SU-DHL-6 (cell line): ENCODE measurements at regions not wholly inside any gene's neighbourhood (a gene's known extent, or its start where the extent isn't known, plus 50 kb on each side); places are given as distances from the start of the nearest gene placed in this dataset.

ENCODE experiments used
- H2AFZ ChIP-seq: fragments of 200-600 bp; sonication (generic); 2 replicates; pipeline ENCODE4 v1.6.1; 2014; ENCODE audit warnings: low read depth, mild to moderate bottlenecking, moderate library complexity, mixed read lengths, antibody characterized with exemption, low read length; ENCODE audit not compliant: severe bottlenecking
- H3F3A ChIP-seq: fragments of 200-600 bp; shearing (Covaris generic); 2 replicates; pipeline ENCODE4 v1.6.0; 2016; ENCODE audit warnings: antibody characterized with exemption, mild to moderate bottlenecking; ENCODE audit not compliant: insufficient read depth
- H3K27ac ChIP-seq: fragments of 200-600 bp; sonication (generic); 2 replicates; pipeline ENCODE4 v1.5.1; 2016; ENCODE audit warnings: low read depth, mild to moderate bottlenecking, low read length, moderate library complexity, mixed read lengths
- H3K27me3 ChIP-seq: fragments of 200-600 bp; sonication (generic), shearing (Covaris generic); 2 replicates; pipeline ENCODE4 v1.6.0; 2014; ENCODE audit warnings: mild to moderate bottlenecking, low read length
- H3K36me3 ChIP-seq: fragments of 200-600 bp; sonication (generic); 2 replicates; pipeline ENCODE4 v1.6.1; 2014; ENCODE audit warnings: mild to moderate bottlenecking, low read length, mixed read lengths
- H3K4me2 ChIP-seq: fragments of 300-600, 200-600 bp; shearing (Covaris generic), sonication (generic); 2 replicates; pipeline ENCODE4 v1.6.0; 2014; ENCODE audit warnings: low read length, low read depth, mild to moderate bottlenecking; ENCODE audit not compliant: poor library complexity, severe bottlenecking
- H3K4me3 ChIP-seq: fragments of 200-600 bp; sonication (generic); 2 replicates; pipeline ENCODE4 v1.5.1; 2014; ENCODE audit warnings: antibody characterized with exemption, low read length, mild to moderate bottlenecking, mixed read lengths; ENCODE audit not compliant: insufficient read depth, poor library complexity, severe bottlenecking
- H3K79me2 ChIP-seq: fragments of 200-600 bp; sonication (generic); 2 replicates; pipeline ENCODE4 v1.6.1; 2014; ENCODE audit warnings: mild to moderate bottlenecking, low read length, moderate library complexity; ENCODE audit not compliant: insufficient read depth
- H3K9ac ChIP-seq: fragments of 200-600 bp; sonication (generic); 2 replicates; pipeline ENCODE4 v1.7.0; 2014; ENCODE audit warnings: mild to moderate bottlenecking, low read length
- H3K9me2 ChIP-seq: fragments of 200-600 bp; sonication (generic); replicated peaks from 2 replicates; pipeline ENCODE4 v1.6.1; 2014; ENCODE audit warnings: low read length; ENCODE audit not compliant: insufficient read depth
- H3K9me3 ChIP-seq: fragments of 200-600 bp; sonication (generic); 2 replicates; pipeline ENCODE4 v1.6.1; 2014; ENCODE audit warnings: low read length, mixed read lengths; ENCODE audit not compliant: insufficient read depth
- H4K20me1 ChIP-seq: fragments of 200-600 bp; sonication (generic); 2 replicates; pipeline ENCODE4 v1.6.1; 2014; ENCODE audit warnings: low read depth, mild to moderate bottlenecking, antibody characterized with exemption, low read length, moderate library complexity, mixed read lengths
- CTCF ChIP-seq: fragments of 200-600 bp; sonication (generic); IDR thresholded peaks from one replicate; pipeline ENCODE4 v1.5.1; 2017; ENCODE audit warnings: antibody characterized with exemption, mild to moderate bottlenecking, low read length, moderate library complexity; ENCODE audit not compliant: insufficient read depth, poor library complexity, severe bottlenecking
- EZH2phosphoT487 ChIP-seq: fragments of 200-600 bp; sonication (generic), shearing (Covaris generic); conservative IDR thresholded peaks from 2 replicates; pipeline ENCODE4 v1.6.1; 2018; ENCODE audit warnings: mild to moderate bottlenecking, antibody characterized with exemption, low read length, moderate library complexity, mixed read lengths

GRCh38 chr3:27844052-27844675 is 122.0 kb upstream of the EOMES start:
- Histone ChIP-seq H3K79me2 (no peaks in the 10 kb centered on the region), H3K9me2 (no peaks in the 10 kb centered on the region), H3F3A (no peaks in the 10 kb centered on the region), H2AFZ (no peak overlapping the region), H3K27me3 (no peaks in the 10 kb centered on the region), H4K20me1 (no peaks in the 10 kb centered on the region), H3K4me2 (no peak overlapping the region), H3K4me3 (no peak overlapping the region), H3K9ac (no peak overlapping the region), H3K27ac (no peak overlapping the region), H3K36me3 (no peaks in the 10 kb centered on the region), H3K9me3 (no peaks in the 10 kb centered on the region)
- TF ChIP-seq EZH2phosphoT487: no peak
- no peak for TF ChIP-seq CTCF

- no peak overlapping the region for H3K27ac ChIP-seq
- no peaks in the 10 kb centered on the region for H3K27me3 ChIP-seq
Measured at GRCh38 chr3:27847697-27848096, 125.6 kb upstream of the EOMES start.

GRCh38 chr3:27848826-27849225 is 126.7 kb upstream of the EOMES start:
- H3K9me3 ChIP-seq: no peaks in the 10 kb centered on the region
- H3K4me2 ChIP-seq: no peak overlapping the region
- no peak overlapping the region for H3K4me3 ChIP-seq
- no peaks in the 10 kb centered on the region for H3K27me3 ChIP-seq
- no peaks in the 10 kb centered on the region for H3K79me2 ChIP-seq
- H3K9ac ChIP-seq: no peak overlapping the region
- no peak overlapping the region for H2AFZ ChIP-seq
- H3K27ac ChIP-seq: no peak overlapping the region
- no peak for TF ChIP-seq EZH2phosphoT487
- no peaks in the 10 kb centered on the region for H3K9me2 ChIP-seq
- no peaks in the 10 kb centered on the region for H3K36me3 ChIP-seq
- no peaks in the 10 kb centered on the region for H3F3A ChIP-seq
- no peaks in the 10 kb centered on the region for H4K20me1 ChIP-seq

More at GRCh38 chr3:27847697-27848096, 125.6 kb upstream of the EOMES start:
- no peaks in the 10 kb centered on the region for H3K79me2 ChIP-seq
- no peak for TF ChIP-seq CTCF
- no peak for TF ChIP-seq EZH2phosphoT487
- no peak overlapping the region for H3K9ac ChIP-seq
- H3K9me2 ChIP-seq: no peaks in the 10 kb centered on the region
- no peak overlapping the region for H2AFZ ChIP-seq
- no peaks in the 10 kb centered on the region for H3K36me3 ChIP-seq
- no peaks in the 10 kb centered on the region for H4K20me1 ChIP-seq
- H3K4me3 ChIP-seq: no peak overlapping the region
- H3K4me2 ChIP-seq: no peak overlapping the region
- H3K9me3 ChIP-seq: no peaks in the 10 kb centered on the region
- H3F3A ChIP-seq: no peaks in the 10 kb centered on the region

GRCh38 chr3:27859821-27860220 is 137.7 kb upstream of the EOMES start:
- H3K27me3 ChIP-seq: no peaks in the 10 kb centered on the region
- no peak overlapping the region for H3K9ac ChIP-seq
- no peaks in the 10 kb centered on the region for H3F3A ChIP-seq
- H3K36me3 ChIP-seq: no peaks in the 10 kb centered on the region
- H3K9me2 ChIP-seq: no peaks in the 10 kb centered on the region
- no peak overlapping the region for H2AFZ ChIP-seq
- TF ChIP-seq EZH2phosphoT487 (no peak), CTCF (no peak)
- no peaks in the 10 kb centered on the region for H4K20me1 ChIP-seq
- no peak overlapping the region for H3K4me2 ChIP-seq
- H3K4me3 ChIP-seq: no peak overlapping the region
- no peaks in the 10 kb centered on the region for H3K79me2 ChIP-seq
- H3K9me3 ChIP-seq: no peaks in the 10 kb centered on the region
- no peak overlapping the region for H3K27ac ChIP-seq
